ENCODE measurements at regions not wholly inside any gene's neighbourhood (a gene's known extent, or its start where the extent isn't known, plus 50 kb on each side); places are given as distances from the start of the nearest gene placed in this dataset.

- TF ChIP-seq POLR2A (IDR thresholded peaks at IDR 0.05) (no peak), CTCF (IDR thresholded peaks at IDR 0.05) (no peak)
Observed at GRCh38 chr17:73703917-73704316, 59.7 kb upstream of the SDK2 start.
